WTC11 (cell line): ENCODE measurements at regions not wholly inside any gene's neighbourhood (a gene's known extent, or its start where the extent isn't known, plus 50 kb on each side); places are given as distances from the start of the nearest gene placed in this dataset.

Experiments
- AFF4 ChIP-seq: sonication (generic); formaldehyde crosslinking; IDR thresholded peaks from 2 replicates; pipeline ENCODE4 v1.8.1; 2023; ENCODE audit warnings: mild to moderate bottlenecking, missing genetic modification reagents, borderline replicate concordance
- ARID4B ChIP-seq: sonication (generic); formaldehyde crosslinking; IDR thresholded peaks from 2 replicates; pipeline ENCODE4 v1.8.0; 2023; ENCODE audit warnings: missing genetic modification reagents, mild to moderate bottlenecking, borderline replicate concordance
- E2F5 ChIP-seq: sonication (generic); formaldehyde crosslinking; IDR thresholded peaks from 2 replicates; pipeline ENCODE4 v1.8.1; 2022; ENCODE audit warnings: mild to moderate bottlenecking, moderate library complexity, missing genetic modification reagents
- PRDM15 ChIP-seq: sonication (generic); formaldehyde crosslinking; IDR thresholded peaks from 2 replicates; pipeline ENCODE4 v1.8.0; 2022; ENCODE audit warnings: missing genetic modification reagents
- PREB ChIP-seq: sonication (generic); formaldehyde crosslinking; IDR thresholded peaks from 2 replicates; pipeline ENCODE4 v1.8.1; 2022; ENCODE audit warnings: mild to moderate bottlenecking, missing genetic modification reagents, moderate library complexity, borderline replicate concordance
- ZNF425 ChIP-seq: fragments of 250-450 bp; sonication (Bioruptor Pico); conservative IDR thresholded peaks from 2 replicates; pipeline ENCODE4 v1.9.0; 2021; ENCODE audit warnings: mild to moderate bottlenecking
- ZSCAN18 ChIP-seq: fragments of 250-450 bp; sonication (Bioruptor Pico); IDR thresholded peaks from 2 replicates; pipeline ENCODE4 v2.1.2; 2022; ENCODE audit warnings: mild to moderate bottlenecking, moderate library complexity

- no peak for TF ChIP-seq AFF4 (CRISPR knock-in tag)
- TF ChIP-seq PRDM15 (CRISPR knock-in tag) = no peak
- TF ChIP-seq E2F5 (CRISPR knock-in tag) = no peak
- no peak for TF ChIP-seq ARID4B
- TF ChIP-seq PREB = no peak
- TF ChIP-seq ZNF425 = no peak
- no peak for TF ChIP-seq ZSCAN18 (CRISPR knock-in tag)
Measured at GRCh38 chr7:388023-388960, 98.3 kb downstream of the FOXL3 start (continued).
